Brain microvascular endothelial cell (primary cell): ENCODE measurements at regions not wholly inside any gene's neighbourhood (a gene's known extent, or its start where the extent isn't known, plus 50 kb on each side); places are given as distances from the start of the nearest gene placed in this dataset.

Experiments
- DNase-seq: peaks from one replicate; pipeline ENCODE4 v3.0.0-alpha.2; 2020
- H3K27ac ChIP-seq: fragments of 250-450 bp; sonication (Bioruptor Pico); 2 replicates; pipeline ENCODE4 v1.5.1; 2020; ENCODE audit warnings: mild to moderate bottlenecking, moderate library complexity
- H3K27me3 ChIP-seq: fragments of 250-450 bp; sonication (Bioruptor Pico); replicated peaks from 2 replicates; pipeline ENCODE4 v1.5.1; 2020; ENCODE audit warnings: mild to moderate bottlenecking
- H3K36me3 ChIP-seq: fragments of 250-450 bp; sonication (Bioruptor Pico); replicated peaks from 2 replicates; pipeline ENCODE4 v1.5.1; 2020; ENCODE audit warnings: mild to moderate bottlenecking
- H3K4me3 ChIP-seq: 2 replicates; pipeline ENCODE4 v1.5.1; 2011; ENCODE audit warnings: low read depth, mild to moderate bottlenecking, control low read depth, low read length, moderate library complexity
- CTCF ChIP-seq: IDR thresholded peaks from 2 replicates; pipeline ENCODE4 v1.5.1; 2011; ENCODE audit warnings: low read depth, mild to moderate bottlenecking, moderate library complexity, low read length, control low read depth, inconsistent platforms; ENCODE audit errors: missing control alignments
- in situ Hi-C: cut with HindIII; loops from 2 replicates; pipeline ENCODE4 v1.10.0; 2017; ENCODE audit warnings: low sequenced_read_pairs, low pct_ligation_motif_present

DNA sequence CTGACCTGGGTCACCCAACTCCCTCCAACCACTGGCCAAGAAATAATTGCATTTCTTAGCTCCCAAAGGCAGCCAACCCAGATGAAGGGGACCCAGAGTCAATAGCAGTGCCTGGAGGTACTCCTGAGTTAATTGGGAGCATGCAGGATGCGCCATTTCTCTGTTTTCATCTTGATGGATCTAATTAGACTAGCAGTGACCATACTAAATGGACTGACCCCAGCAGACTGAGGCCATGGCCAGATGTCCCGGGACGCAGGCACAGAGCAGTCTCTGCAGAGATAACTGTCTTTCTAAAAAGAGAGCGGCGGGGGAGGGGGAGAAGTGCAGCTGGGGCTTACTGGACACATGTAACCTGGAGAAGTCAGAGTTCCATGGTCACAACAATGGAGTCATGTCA, 53.2 kb upstream of the CMKLR1 start:
- H3K27ac ChIP-seq: no peak overlapping the region
- no peak for TF ChIP-seq CTCF
- no peaks in the 10 kb centered on the region for H3K27me3 ChIP-seq
- no peaks in the 10 kb centered on the region for H3K36me3 ChIP-seq
- in situ Hi-C loops: no loop called here
- no peak overlapping the region for H3K4me3 ChIP-seq
- DNase-seq: no peak

GRCh38 chr12:108390495-108391203, 51.5 kb upstream of the CMKLR1 start:
- Histone ChIP-seq H3K4me3 (no peak overlapping the region), H3K36me3 (no peaks in the 10 kb centered on the region), H3K27me3 (no peaks in the 10 kb centered on the region), H3K27ac (no peak overlapping the region)
- TF ChIP-seq CTCF: no peak
- in situ Hi-C loops: no loop called here
- DNase-seq: no peak

DNA sequence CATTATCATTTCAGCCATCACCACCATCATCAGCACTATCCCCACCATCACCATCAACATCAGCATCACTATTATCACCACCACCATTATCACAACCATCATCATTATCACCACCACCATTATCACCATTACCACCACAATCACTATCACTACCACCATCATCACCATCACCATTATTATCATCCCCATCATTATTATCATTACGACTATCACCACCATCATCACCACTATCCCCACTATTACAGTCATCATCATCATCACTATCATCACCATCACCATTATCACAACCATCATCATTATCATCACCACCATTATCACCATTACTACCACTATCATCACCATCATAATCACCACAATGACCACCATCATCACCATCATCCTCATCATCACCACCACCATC, 50.4 kb upstream of the CMKLR1 start:
- H3K27me3 ChIP-seq: no peaks in the 10 kb centered on the region
- H3K27ac ChIP-seq: no peak overlapping the region
- in situ Hi-C loops: no loop called here
- no peak for DNase-seq
- TF ChIP-seq CTCF: no peak
- H3K4me3 ChIP-seq: no peak overlapping the region
- no peaks in the 10 kb centered on the region for H3K36me3 ChIP-seq
